T-helper 17 cell (primary cell): ENCODE measurements at regions not wholly inside any gene's neighbourhood (a gene's known extent, or its start where the extent isn't known, plus 50 kb on each side); places are given as distances from the start of the nearest gene placed in this dataset.
"Not testable (repeated sequence)": the region's sequence is repeated elsewhere in the genome, so short reads cannot be mapped to it uniquely, and the experiment has no call there.

Source experiments
- ATAC-seq: fragments of 150-1000 bp; cut with Tn5 transposase; 2 replicates; pipeline ENCODE4 v1.10.0; 2021; ENCODE audit warnings: mild to moderate bottlenecking, moderate library complexity
- DNase-seq, 3 donors: peaks; one replicate each; pipeline versions ENCODE4 v3.0.0 to v3.0.0-alpha.2; 2020 to 2021
- H3K9me3 ChIP-seq: one replicate; pipeline ENCODE4 v1.7.0; 2013; ENCODE audit warnings: low read length, mild to moderate bottlenecking; ENCODE audit not compliant: control insufficient read depth, poor library complexity, severe bottlenecking
- H3K27ac Mint-ChIP-seq: one replicate; pipeline ENCODE4 v1.8.0; 2022; ENCODE audit warnings: mild to moderate bottlenecking, moderate library complexity, mixed read lengths
- H3K27me3 Mint-ChIP-seq: one replicate; pipeline ENCODE4 v1.8.0; 2022; ENCODE audit warnings: mixed read lengths
- H3K36me3 Mint-ChIP-seq: one replicate; pipeline ENCODE4 v1.8.0; 2022; ENCODE audit warnings: low read depth, mixed read lengths
- H3K4me1 Mint-ChIP-seq: one replicate; pipeline ENCODE4 v1.8.0; 2022; ENCODE audit warnings: mild to moderate bottlenecking, mixed read lengths
- H3K4me3 Mint-ChIP-seq: one replicate; pipeline ENCODE4 v1.8.0; 2022; ENCODE audit warnings: mild to moderate bottlenecking, moderate library complexity, mixed read lengths

- Mint-ChIP-seq H3K36me3 (peaks cover 2% of the 10 kb centered on the region), H3K27me3 (no peaks in the 10 kb centered on the region), H3K4me1 (peaks cover 22% of the 10 kb centered on the region), H3K4me3 (no peak overlapping the region), H3K27ac (no peak overlapping the region)
- DNase-seq (no peak), ATAC-seq (no peak)
- no peaks in the 10 kb centered on the region for H3K9me3 ChIP-seq
These were observed 74.5 kb upstream of the MAP3K1 start for GRCh38 chr5:56740868-56741267.

- no peaks in the 10 kb centered on the region for H3K9me3 ChIP-seq
- DNase-seq (no peak), ATAC-seq (no peak)
- H3K4me1 Mint-ChIP-seq, result peaks cover 24% of the 10 kb centered on the region
- no peak overlapping the region for H3K27ac Mint-ChIP-seq
- no peak overlapping the region for H3K4me3 Mint-ChIP-seq
- H3K27me3 Mint-ChIP-seq, result no peaks in the 10 kb centered on the region
- H3K36me3 Mint-ChIP-seq, result peaks cover 2% of the 10 kb centered on the region
These were observed 75.4 kb upstream of the MAP3K1 start for GRCh38 chr5:56739990-56740389.

- H3K9me3 ChIP-seq, result no peaks in the 10 kb centered on the region
- ATAC-seq (peak; percentile 20), DNase-seq (no peak)
- H3K27ac Mint-ChIP-seq, result peak overlapping the region; percentile 95
- H3K4me3 Mint-ChIP-seq, result peak overlapping the region; percentile 19
- peaks cover 2% of the 10 kb centered on the region for H3K36me3 Mint-ChIP-seq
- no peaks in the 10 kb centered on the region for H3K27me3 Mint-ChIP-seq
- H3K4me1 Mint-ChIP-seq, result peaks cover 40% of the 10 kb centered on the region
These were observed 77.3 kb upstream of the MAP3K1 start for GRCh38 chr5:56737951-56738606.

GRCh38 chr5:56737002-56737621 lies 78.2 kb upstream of the MAP3K1 start:
- Mint-ChIP-seq H3K27me3 (no peaks in the 10 kb centered on the region), H3K4me1 (peaks cover 44% of the 10 kb centered on the region), H3K36me3 (no peaks in the 10 kb centered on the region), H3K27ac (peak overlapping the region; percentile 95), H3K4me3 (peak overlapping the region; percentile 66)
- no peak for DNase-seq
- peak; percentile 50 for ATAC-seq
- no peaks in the 10 kb centered on the region for H3K9me3 ChIP-seq

- Mint-ChIP-seq H3K27me3 (no peaks in the 10 kb centered on the region), H3K4me1 (peaks cover 44% of the 10 kb centered on the region), H3K4me3 (peak overlapping the region; percentile 66), H3K36me3 (no peaks in the 10 kb centered on the region), H3K27ac (peak overlapping the region; percentile 95)
- no peaks in the 10 kb centered on the region for H3K9me3 ChIP-seq
- DNase-seq, result no peak
- peak; percentile 65 for ATAC-seq
These were observed 79.3 kb upstream of the MAP3K1 start for GRCh38 chr5:56735849-56736641.

GRCh38 chr5:56734091-56734694 lies 81.2 kb upstream of the MAP3K1 start:
- peak overlapping the region; percentile 73 for H3K4me3 Mint-ChIP-seq
- no peaks in the 10 kb centered on the region for H3K27me3 Mint-ChIP-seq
- ATAC-seq, result no peak
- no peaks in the 10 kb centered on the region for H3K9me3 ChIP-seq
- no peaks in the 10 kb centered on the region for H3K36me3 Mint-ChIP-seq
- no peak for DNase-seq
- peaks cover 47% of the 10 kb centered on the region for H3K4me1 Mint-ChIP-seq
- H3K27ac Mint-ChIP-seq, result peak overlapping the region; percentile 27

- Mint-ChIP-seq H3K4me3 (no peak overlapping the region), H3K27ac (peak overlapping the region; percentile 27), H3K36me3 (no peaks in the 10 kb centered on the region), H3K4me1 (peaks cover 47% of the 10 kb centered on the region), H3K27me3 (no peaks in the 10 kb centered on the region)
- ATAC-seq (no peak), DNase-seq (no peak)
- H3K9me3 ChIP-seq, result no peaks in the 10 kb centered on the region
These were observed 81.8 kb upstream of the MAP3K1 start for GRCh38 chr5:56733580-56733979.

GRCh38 chr5:56732121-56732520 lies 83.2 kb upstream of the MAP3K1 start:
- no peak overlapping the region for H3K27ac Mint-ChIP-seq
- no peaks in the 10 kb centered on the region for H3K36me3 Mint-ChIP-seq
- DNase-seq (no peak), ATAC-seq (no peak)
- peaks cover 40% of the 10 kb centered on the region for H3K4me1 Mint-ChIP-seq
- no peaks in the 10 kb centered on the region for H3K27me3 Mint-ChIP-seq
- no peaks in the 10 kb centered on the region for H3K9me3 ChIP-seq
- H3K4me3 Mint-ChIP-seq, result no peak overlapping the region

GRCh38 chr5:56731473-56731872 lies 83.9 kb upstream of the MAP3K1 start:
- peaks cover 34% of the 10 kb centered on the region for H3K4me1 Mint-ChIP-seq
- H3K36me3 Mint-ChIP-seq, H3K4me3 Mint-ChIP-seq, DNase-seq, ATAC-seq, H3K27me3 Mint-ChIP-seq, H3K9me3 ChIP-seq, H3K27ac Mint-ChIP-seq: not testable (repeated sequence)

- no peaks in the 10 kb centered on the region for H3K27me3 Mint-ChIP-seq
- DNase-seq (no peak), ATAC-seq (peak; percentile 67)
- peaks cover 24% of the 10 kb centered on the region for H3K4me1 Mint-ChIP-seq
- no peak overlapping the region for H3K4me3 Mint-ChIP-seq
- no peaks in the 10 kb centered on the region for H3K36me3 Mint-ChIP-seq
- H3K27ac Mint-ChIP-seq, result peak overlapping the region; percentile 41
- no peaks in the 10 kb centered on the region for H3K9me3 ChIP-seq
These were observed 85.9 kb upstream of the MAP3K1 start for GRCh38 chr5:56729488-56729887.

- Mint-ChIP-seq H3K4me3 (no peak overlapping the region), H3K4me1 (peaks cover 5% of the 10 kb centered on the region), H3K27me3 (no peaks in the 10 kb centered on the region), H3K27ac (no peak overlapping the region), H3K36me3 (no peaks in the 10 kb centered on the region)
- peak; percentile 52 for ATAC-seq
- no peaks in the 10 kb centered on the region for H3K9me3 ChIP-seq
- no peak for DNase-seq
These were observed 89.5 kb upstream of the MAP3K1 start for GRCh38 chr5:56725711-56726411.

GRCh38 chr5:56724857-56725256 lies 90.5 kb upstream of the MAP3K1 start:
- H3K4me1 Mint-ChIP-seq, H3K27ac Mint-ChIP-seq, DNase-seq, H3K4me3 Mint-ChIP-seq, H3K36me3 Mint-ChIP-seq, H3K9me3 ChIP-seq, H3K27me3 Mint-ChIP-seq, ATAC-seq: not testable (repeated sequence)

- Mint-ChIP-seq H3K27ac (peak overlapping the region; percentile 34), H3K36me3 (no peaks in the 10 kb centered on the region), H3K27me3 (no peaks in the 10 kb centered on the region), H3K4me1 (peaks cover 8% of the 10 kb centered on the region), H3K4me3 (no peak overlapping the region)
- ATAC-seq (no peak), DNase-seq (no peak)
- H3K9me3 ChIP-seq, result no peaks in the 10 kb centered on the region
These were observed 93.0 kb upstream of the MAP3K1 start for GRCh38 chr5:56722317-56722716.
